ENCODE measurements at regions not wholly inside any gene's neighbourhood (a gene's known extent, or its start where the extent isn't known, plus 50 kb on each side); places are given as distances from the start of the nearest gene placed in this dataset.

DNA sequence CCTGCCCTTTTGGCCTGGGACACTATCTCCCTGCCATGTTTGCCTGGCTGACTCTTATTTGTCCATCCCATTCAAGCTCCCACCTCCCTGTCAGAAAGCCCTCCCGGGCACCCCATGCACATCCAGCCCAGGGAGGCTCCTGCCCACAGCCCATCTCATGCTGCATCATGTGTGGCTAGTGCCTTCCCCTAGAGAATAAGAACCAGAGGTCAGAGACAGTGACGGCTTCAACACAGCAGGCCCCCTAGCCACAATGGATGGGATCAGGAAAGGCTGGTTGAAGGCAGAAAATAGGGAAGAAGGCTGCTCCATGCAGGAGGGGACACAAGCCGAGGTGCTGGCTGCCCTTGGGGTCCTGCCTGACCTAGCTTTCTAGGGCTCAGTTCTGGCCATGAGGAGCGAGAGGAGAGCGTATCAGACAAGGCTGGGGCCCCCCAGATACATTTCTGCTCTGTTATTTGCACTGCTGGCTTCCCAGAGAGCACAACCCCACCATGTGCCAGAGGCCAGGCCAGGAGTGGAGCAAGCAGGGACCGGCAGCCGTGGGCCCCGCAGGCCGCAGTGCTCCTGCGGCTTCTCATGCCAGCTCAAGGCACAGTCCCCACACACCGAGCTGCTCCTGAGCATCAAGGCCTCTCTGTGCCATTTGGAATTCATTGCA is 161.1 kb upstream of the ZMIZ1 start:
- TF ChIP-seq POLR2AphosphoS5 (IDR thresholded peaks at IDR 0.05; ENCODE audit: borderline replicate concordance, low read depth, low read length), result no peak
- no peak for TF ChIP-seq EZH2 (IDR thresholded peaks at IDR 0.05)

All from SK-N-MC (cell line).